ENCODE measurements at regions not wholly inside any gene's neighbourhood (a gene's known extent, or its start where the extent isn't known, plus 50 kb on each side); places are given as distances from the start of the nearest gene placed in this dataset.

DNA sequence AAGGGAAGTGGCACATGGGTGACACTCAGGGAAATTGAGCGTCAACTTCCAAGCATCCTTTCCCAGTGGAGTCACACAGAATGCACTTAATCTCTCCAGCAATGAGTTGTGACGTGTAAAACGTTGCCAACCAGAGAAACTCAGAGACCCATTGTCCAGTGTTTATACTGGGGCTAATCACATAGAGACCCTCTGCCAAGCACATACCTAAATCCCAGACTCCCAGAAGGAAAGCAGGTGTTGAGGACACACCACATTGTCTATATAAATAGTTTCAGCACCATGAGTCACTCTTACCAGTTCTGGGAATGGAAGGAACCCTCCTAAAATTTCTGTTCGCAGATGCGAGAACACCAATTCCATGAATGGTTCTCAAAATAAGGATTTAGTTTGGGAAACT lies 76.4 kb upstream of the BET1 start:
- TF ChIP-seq, protein P1, sequence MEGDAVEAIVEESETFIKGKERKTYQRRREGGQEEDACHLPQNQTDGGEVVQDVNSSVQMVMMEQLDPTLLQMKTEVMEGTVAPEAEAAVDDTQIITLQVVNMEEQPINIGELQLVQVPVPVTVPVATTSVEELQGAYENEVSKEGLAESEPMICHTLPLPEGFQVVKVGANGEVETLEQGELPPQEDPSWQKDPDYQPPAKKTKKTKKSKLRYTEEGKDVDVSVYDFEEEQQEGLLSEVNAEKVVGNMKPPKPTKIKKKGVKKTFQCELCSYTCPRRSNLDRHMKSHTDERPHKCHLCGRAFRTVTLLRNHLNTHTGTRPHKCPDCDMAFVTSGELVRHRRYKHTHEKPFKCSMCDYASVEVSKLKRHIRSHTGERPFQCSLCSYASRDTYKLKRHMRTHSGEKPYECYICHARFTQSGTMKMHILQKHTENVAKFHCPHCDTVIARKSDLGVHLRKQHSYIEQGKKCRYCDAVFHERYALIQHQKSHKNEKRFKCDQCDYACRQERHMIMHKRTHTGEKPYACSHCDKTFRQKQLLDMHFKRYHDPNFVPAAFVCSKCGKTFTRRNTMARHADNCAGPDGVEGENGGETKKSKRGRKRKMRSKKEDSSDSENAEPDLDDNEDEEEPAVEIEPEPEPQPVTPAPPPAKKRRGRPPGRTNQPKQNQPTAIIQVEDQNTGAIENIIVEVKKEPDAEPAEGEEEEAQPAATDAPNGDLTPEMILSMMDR (IDR thresholded peaks at IDR 0.05; ENCODE audit: unreplicated experiment in 3 of 3): no peak
- Mint-ChIP-seq H3K4me1 (no peaks in the 10 kb centered on the region), H3K27me3 (ENCODE audit: low read depth) (no peaks in the 10 kb centered on the region), H3K4me3 (no peak overlapping the region), H3K9me3 (no peaks in the 10 kb centered on the region), H3K27ac (peak overlapping the region in 1 of 3 experiments; percentile 86), H3K36me3 (ENCODE audit: low read depth) (no peaks in the 10 kb centered on the region)

DNA sequence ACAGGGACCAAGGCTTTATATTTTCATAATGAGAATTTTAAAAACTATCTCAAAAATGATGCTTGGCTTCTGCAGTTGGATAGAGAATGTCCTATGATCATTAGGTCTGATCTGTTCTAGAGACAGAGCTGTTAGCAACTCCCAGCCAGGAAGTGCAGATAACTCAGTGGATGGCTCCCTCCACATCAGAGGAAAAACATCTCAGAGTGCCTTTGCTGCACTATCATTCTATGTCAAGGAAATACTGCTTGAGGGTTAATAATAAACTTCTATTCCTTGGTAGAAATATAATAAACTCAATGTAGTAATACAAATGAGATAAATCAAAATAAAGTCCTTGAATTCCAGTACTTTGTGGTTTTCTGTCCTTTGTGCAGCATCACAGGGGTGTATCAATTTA lies 78.0 kb upstream of the BET1 start:
- Mint-ChIP-seq H3K27me3 (ENCODE audit: low read depth) (no peaks in the 10 kb centered on the region), H3K9me3 (no peaks in the 10 kb centered on the region), H3K4me3 (no peak overlapping the region), H3K4me1 (no peaks in the 10 kb centered on the region), H3K36me3 (ENCODE audit: low read depth) (no peaks in the 10 kb centered on the region), H3K27ac (no peak overlapping the region)
- TF ChIP-seq, protein P1 (IDR thresholded peaks at IDR 0.05; ENCODE audit: unreplicated experiment in 3 of 3): no peak

DNA sequence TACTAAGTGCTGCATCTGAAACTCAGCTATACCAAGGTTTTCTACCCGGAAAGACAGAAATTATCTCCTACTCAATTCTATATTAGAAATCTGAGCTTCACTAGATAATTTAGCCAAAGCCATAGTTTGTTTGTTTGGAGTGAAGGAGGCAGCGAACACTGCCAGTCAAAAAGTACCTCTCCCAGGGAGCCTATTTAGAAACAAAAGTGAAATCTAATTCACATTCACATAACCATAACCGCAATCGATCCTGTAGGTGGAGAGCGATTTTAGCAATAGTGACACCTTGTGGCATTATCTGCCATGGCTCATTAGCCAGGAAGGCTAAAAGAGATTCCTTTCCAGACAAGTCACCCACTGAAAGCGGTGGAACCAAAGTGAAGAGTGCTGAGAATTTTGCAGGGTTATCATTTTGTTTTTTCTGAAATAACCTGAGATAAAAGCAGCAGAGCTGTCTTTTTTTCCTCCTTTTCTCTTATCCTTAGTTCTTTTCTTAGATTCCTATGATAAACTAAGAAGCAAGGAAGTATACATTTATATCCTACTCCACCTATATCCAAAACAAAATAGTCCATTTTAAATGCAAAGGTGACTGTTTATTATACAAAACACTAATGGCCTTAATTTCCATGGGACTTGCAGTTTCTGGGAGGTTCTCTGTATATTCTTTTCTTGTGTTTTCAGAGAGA lies 83.7 kb upstream of the BET1 start:
- no peaks in the 10 kb centered on the region for H3K36me3 Mint-ChIP-seq (ENCODE audit: low read depth)
- TF ChIP-seq, protein P1 (IDR thresholded peaks at IDR 0.05; ENCODE audit: unreplicated experiment in 3 of 3): peak; percentile 74 to 86 (median 78)
- peak overlapping the region in 2 of 3 experiments; percentile 2 to 40 for H3K4me3 Mint-ChIP-seq
- peaks cover 11% of the 10 kb centered on the region for H3K4me1 Mint-ChIP-seq
- H3K9me3 Mint-ChIP-seq: no peaks in the 10 kb centered on the region
- H3K27me3 Mint-ChIP-seq (ENCODE audit: low read depth): no peaks in the 10 kb centered on the region
- H3K27ac Mint-ChIP-seq: peak overlapping the region in 2 of 3 experiments; percentile 1 to 20

DNA sequence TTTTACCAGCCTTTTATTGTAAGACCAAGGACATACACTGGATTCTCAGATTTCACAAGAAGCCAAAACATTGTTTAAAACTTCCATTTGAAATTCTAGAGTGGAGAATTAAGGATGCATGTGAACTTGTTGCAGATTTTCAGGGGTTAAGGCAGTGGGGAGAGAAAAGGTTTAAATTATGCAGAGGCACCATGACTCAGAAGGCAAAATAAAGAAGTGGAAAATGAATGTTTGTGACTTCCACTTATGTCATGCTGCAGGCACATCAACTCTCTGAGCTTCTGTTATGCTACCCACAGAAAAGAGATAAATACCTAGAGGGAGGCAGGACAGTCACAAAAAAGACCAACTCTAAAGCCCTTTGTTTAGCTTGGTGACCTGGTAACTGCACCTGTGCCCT lies 84.4 kb upstream of the BET1 start:
- Mint-ChIP-seq H3K4me1 (peaks cover 11% of the 10 kb centered on the region), H3K4me3 (no peak overlapping the region), H3K36me3 (ENCODE audit: low read depth) (no peaks in the 10 kb centered on the region), H3K27ac (peak overlapping the region in 1 of 3 experiments; percentile 1), H3K9me3 (no peaks in the 10 kb centered on the region), H3K27me3 (ENCODE audit: low read depth) (no peaks in the 10 kb centered on the region)
- TF ChIP-seq, protein P1 (IDR thresholded peaks at IDR 0.05; ENCODE audit: unreplicated experiment in 3 of 3): no peak

DNA sequence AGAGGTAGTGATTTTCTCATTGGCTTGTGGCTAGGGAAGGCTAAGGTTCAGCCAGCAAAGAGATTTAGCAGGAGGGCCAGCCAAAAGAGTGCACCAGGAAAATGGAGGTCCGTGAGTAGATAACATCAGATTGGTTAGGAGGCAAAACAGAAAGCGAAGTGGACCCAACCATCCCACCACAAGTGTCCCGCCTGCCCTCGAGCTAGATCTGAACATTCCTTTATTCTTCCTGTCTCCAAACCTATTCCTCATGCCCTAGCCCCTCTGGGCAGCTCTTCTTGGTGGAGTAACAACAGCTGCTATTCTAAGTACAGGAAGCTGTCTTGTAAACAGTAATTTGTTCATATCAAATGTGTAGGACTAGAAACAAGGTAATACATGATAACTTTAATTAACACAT lies 85.7 kb upstream of the BET1 start:
- Mint-ChIP-seq H3K36me3 (ENCODE audit: low read depth) (no peaks in the 10 kb centered on the region), H3K4me3 (no peak overlapping the region), H3K4me1 (peaks cover 11% of the 10 kb centered on the region), H3K9me3 (no peaks in the 10 kb centered on the region), H3K27ac (no peak overlapping the region), H3K27me3 (ENCODE audit: low read depth) (no peaks in the 10 kb centered on the region)
- TF ChIP-seq, protein P1 (IDR thresholded peaks at IDR 0.05; ENCODE audit: unreplicated experiment in 3 of 3): no peak

DNA sequence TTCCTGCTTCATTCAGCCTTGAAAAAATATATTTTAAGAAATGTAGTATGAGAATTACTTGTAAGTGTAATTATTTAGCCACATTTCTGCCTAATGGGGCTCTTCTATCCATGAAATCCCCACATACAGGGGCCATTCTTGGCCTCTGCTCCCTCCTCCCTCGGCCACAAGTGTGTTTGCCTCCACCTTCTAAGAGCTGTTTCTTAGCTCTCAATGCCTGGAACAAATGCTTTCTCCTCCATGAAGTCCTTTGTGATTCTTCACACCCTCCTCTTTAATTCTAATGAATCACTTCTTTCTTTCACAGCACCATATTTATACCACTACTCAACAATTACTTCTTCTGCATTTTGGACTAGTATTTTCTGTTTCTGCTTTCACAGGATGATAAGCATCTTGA lies 88.8 kb upstream of the BET1 start:
- Mint-ChIP-seq H3K27me3 (ENCODE audit: low read depth) (no peaks in the 10 kb centered on the region), H3K4me1 (peaks cover 7% of the 10 kb centered on the region), H3K36me3 (ENCODE audit: low read depth) (no peaks in the 10 kb centered on the region), H3K27ac (peak overlapping the region in 1 of 3 experiments; percentile 18), H3K9me3 (no peaks in the 10 kb centered on the region), H3K4me3 (no peak overlapping the region)
- TF ChIP-seq, protein P1 (IDR thresholded peaks at IDR 0.05; ENCODE audit: unreplicated experiment in 3 of 3): no peak

Data from nephron (organoid).